NOMO-1 treated with dmso at 0.1 percent for 144 hours (cell line): ENCODE measurements at regions not wholly inside any gene's neighbourhood (a gene's known extent, or its start where the extent isn't known, plus 50 kb on each side); places are given as distances from the start of the nearest gene placed in this dataset.
"Not testable (repeated sequence)": the region's sequence is repeated elsewhere in the genome, so short reads cannot be mapped to it uniquely, and the experiment has no call there.

Experiments
- DNase-seq: peaks from one replicate; lab custom pipeline; 2025; ENCODE audit not compliant: unreplicated experiment; lab: John Stamatoyannopoulos, UW

GRCh38 chr6:14547284-14547998, 429.9 kb downstream of the CD83 start:
- no peak for DNase-seq

GRCh38 chr6:14549304-14549770, 431.8 kb downstream of the CD83 start:
- no peak for DNase-seq

GRCh38 chr6:14549871-14550270, 432.3 kb downstream of the CD83 start:
- DNase-seq, result no peak

GRCh38 chr6:14550410-14550809, 432.8 kb downstream of the CD83 start:
- no peak for DNase-seq

GRCh38 chr6:14550822-14551221, 433.2 kb downstream of the CD83 start:
- no peak for DNase-seq

DNA sequence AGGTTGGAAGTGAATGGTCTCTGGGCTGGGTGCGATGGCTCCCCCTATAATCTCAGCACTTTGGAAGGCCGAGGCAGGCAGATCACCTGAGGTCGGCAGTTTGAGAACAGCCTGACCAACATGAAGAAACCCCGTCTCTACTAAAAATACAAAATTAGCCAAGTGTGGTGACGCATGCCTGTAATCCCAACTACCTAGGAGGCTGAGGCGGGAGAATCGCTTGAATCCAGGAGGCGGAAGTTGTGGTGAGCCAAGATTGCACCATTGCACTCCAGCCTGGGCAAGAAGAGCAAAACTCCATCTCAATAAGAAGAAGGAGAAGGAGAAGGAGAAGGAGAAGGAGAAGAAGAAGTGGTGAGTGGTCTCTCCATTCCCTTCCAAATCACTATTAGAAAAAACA, 434.0 kb downstream of the CD83 start:
- DNase-seq, result peak; percentile 4

GRCh38 chr6:14552891-14553290, 435.3 kb downstream of the CD83 start:
- no peak for DNase-seq

- no peak for DNase-seq
Observed at GRCh38 chr6:14553515-14553914, 435.9 kb downstream of the CD83 start.

GRCh38 chr6:14555804-14556203, 438.2 kb downstream of the CD83 start:
- DNase-seq, result no peak

- no peak for DNase-seq
Observed at GRCh38 chr6:14559746-14560536, 442.4 kb downstream of the CD83 start.

DNA sequence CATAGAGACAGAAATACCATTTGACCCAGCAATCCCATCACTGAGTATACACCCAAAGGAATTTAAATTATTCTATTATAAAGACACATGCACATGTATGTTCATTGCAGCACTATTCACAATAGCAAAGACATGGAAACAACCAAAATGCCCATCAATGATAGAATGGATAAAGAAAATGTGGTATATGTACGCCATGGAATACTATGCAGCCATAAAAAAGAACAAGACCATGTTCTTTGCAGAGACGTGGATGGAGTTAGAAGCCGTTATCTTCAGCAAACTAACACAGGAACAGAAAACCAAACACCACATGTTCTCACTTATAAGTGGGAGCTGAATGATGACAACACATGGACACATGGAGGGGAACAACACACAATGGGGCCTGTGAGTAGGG, 444.0 kb downstream of the CD83 start:
- DNase-seq, result not testable (repeated sequence)

GRCh38 chr6:14567842-14568241, 450.3 kb downstream of the CD83 start:
- DNase-seq, result no peak

GRCh38 chr6:14569394-14569793, 451.8 kb downstream of the CD83 start:
- peak; percentile 11 for DNase-seq

GRCh38 chr6:14569874-14570273, 452.3 kb downstream of the CD83 start:
- DNase-seq, result not testable (repeated sequence)

- no peak for DNase-seq
Observed at GRCh38 chr6:14571001-14571400, 453.4 kb downstream of the CD83 start.

DNA sequence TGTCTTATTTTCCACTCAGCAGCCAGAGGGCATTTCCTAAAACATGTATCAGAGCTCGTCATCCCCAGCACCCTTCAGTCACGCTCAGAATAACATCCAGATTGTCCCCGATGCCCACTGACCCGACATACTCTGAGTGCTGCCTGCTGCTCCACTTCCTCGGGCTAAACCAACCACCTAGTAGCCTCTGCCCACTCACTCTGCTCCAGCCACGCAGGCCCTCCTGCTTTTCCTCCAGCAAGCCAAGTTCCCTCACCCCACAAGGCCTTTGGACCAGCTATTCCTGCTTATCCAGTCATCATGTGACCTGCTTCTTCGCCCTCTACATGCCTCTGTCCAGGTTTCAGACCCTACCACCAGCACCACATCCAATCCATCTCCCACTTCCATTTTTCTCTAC, 454.2 kb downstream of the CD83 start:
- no peak for DNase-seq

- no peak for DNase-seq
Observed at GRCh38 chr6:14573267-14573666, 455.7 kb downstream of the CD83 start.

DNA sequence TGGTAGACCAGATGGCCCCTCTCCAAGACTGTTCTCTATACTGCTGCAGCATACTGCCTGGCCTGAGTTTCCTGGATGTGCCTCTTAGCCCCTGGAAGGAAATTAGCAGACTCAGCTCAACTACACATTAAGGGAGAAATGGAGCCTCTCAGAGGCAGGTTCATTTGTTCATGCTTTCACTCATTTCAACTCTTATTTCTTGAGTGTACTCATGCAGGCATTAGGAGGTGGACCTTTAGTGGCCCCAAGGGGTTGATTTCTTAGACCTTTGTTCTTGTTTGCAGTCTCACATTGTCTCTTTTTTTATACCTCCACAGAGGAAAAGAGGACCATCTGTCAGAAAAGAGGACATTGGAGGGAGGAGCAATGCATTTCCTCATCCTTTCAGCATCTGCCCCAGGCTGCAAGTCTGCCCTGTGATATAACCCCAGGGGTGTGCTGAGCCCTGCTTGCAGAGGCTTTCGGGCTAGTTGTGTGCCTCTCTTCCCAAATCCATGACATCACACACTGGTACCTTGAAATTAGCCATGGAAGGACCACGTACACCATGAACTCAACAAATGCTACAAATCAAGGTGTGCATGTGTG, 456.2 kb downstream of the CD83 start:
- DNase-seq, result no peak

DNA sequence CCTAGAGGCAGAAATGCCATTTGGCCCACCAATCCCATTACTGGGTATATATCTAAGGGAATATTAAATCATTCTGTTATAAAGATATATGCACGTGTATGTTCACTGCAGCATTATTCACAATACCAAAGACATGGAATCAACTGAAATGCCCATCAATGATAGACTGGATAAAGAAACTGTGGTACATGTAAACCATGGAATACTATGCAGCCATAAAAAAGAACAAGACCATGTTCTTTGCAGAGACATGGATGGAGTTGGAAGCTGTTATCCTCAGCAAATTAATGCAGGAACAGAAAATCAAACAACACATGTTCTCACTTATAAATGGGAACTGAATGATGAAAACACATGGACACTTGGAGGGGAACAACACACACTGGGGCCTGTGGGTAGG, 458.4 kb downstream of the CD83 start:
- DNase-seq, result no peak

GRCh38 chr6:14578994-14579393, 461.4 kb downstream of the CD83 start:
- DNase-seq, result no peak

DNA sequence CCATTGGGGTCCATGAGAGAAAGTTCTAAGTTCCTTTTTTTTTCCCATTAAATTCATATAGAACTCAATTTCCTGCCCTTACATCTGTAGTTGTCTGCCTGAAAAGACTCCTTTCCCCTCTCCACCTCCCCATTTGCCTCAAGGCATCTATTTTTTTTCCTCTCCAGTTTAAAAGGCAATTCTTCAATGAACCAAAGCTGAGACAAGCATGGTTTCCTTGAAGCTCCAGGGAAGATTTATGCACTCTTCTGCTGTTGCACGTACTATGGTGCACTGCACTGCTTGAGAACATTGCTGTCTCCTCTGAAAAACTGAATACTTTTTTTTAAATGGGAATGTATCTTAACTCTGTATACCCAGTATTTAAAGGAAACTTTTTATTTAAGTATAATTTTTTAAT, 465.2 kb downstream of the CD83 start:
- DNase-seq, result no peak

GRCh38 chr6:14583826-14584225, 466.3 kb downstream of the CD83 start:
- no peak for DNase-seq
